CD4-positive, alpha-beta T cell treated with Interleukin-17A for 4 hours (primary cell): ENCODE measurements at regions not wholly inside any gene's neighbourhood (a gene's known extent, or its start where the extent isn't known, plus 50 kb on each side); places are given as distances from the start of the nearest gene placed in this dataset.
"Not testable (repeated sequence)": the region's sequence is repeated elsewhere in the genome, so short reads cannot be mapped to it uniquely, and the experiment has no call there.

Source experiments
- DNase-seq: peaks from one replicate; pipeline ENCODE4 v3.0.0-alpha.2; 2020; ENCODE audit warnings: mixed read lengths

GRCh38 chr15:98088307-98088945 lies 127.9 kb downstream of the ARRDC4 start:
- not testable (repeated sequence) for DNase-seq

DNA sequence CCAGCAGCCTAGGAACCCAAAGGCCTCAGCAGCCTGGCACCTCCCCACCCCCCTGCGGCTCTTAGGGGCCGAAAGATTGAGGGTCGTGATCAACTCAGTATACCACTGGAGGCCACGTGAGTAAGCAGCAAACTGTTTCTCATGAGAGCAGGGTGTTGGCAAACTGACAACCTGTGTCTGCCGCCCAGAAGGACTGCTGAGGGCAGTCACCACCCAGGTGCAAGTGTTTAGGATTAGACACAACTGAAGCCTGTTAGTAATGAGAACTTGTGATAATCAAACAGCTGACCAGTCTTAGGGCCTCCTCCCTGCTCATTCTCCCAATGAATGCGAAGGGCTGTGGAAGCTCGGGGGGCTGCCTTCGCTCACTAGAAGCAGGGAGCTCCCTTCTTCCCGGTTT lies 128.8 kb downstream of the ARRDC4 start:
- DNase-seq = not testable (repeated sequence)

GRCh38 chr15:98097986-98098385 lies 137.5 kb downstream of the ARRDC4 start:
- DNase-seq = not testable (repeated sequence)

DNA sequence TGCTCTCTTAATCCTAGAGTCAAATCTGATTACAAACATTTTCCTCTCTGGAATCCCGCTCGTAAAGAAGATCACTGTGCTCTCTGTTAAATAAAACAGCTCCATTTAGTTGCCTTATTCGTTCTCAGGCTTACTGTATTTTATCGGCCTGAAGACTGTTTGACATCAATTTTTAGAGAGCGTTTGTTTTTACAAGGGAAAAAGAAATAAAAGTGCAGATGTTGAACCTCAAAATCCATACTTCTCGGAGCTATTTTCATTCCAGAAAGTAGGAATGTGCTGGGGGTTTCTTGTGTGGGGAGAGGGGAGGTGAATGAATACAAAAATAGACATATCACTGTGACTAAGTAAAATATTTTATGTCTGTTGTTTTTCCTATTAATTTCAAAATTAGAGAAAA lies 140.1 kb downstream of the ARRDC4 start:
- DNase-seq = not testable (repeated sequence)

GRCh38 chr15:98103570-98103969 lies 143.1 kb downstream of the ARRDC4 start:
- no peak for DNase-seq

- not testable (repeated sequence) for DNase-seq
Observed at GRCh38 chr15:98104386-98105151, 144.1 kb downstream of the ARRDC4 start.

DNA sequence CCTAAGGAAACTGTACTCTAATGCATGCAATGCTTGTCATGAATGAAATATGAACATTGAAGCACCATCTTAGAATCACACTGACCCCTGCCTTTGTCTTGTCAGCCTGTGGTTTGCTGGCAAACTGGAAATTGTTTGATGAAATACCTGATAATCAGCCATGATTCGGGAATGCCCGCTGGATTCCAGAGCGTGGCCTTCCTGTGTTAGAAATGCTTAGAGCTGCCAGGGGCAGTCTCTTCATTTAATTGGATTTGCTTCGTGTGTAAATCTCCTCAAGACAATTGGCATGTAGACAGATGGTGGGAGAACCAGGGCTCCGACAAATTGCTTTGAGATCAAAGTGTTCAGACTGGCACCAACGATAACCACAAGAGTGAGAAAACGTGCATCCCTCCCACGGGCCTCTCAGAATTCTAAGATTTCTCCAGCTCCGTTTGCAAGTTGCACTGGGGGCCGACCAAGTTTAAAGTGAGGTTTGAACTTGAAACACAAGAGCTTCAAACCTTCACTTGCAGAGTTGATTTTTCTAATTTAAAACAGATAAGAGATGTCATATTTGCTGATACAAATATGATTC lies 146.2 kb downstream of the ARRDC4 start:
- DNase-seq = not testable (repeated sequence)

- no peak for DNase-seq
Observed at GRCh38 chr15:98111806-98112205, 151.3 kb downstream of the ARRDC4 start.

DNA sequence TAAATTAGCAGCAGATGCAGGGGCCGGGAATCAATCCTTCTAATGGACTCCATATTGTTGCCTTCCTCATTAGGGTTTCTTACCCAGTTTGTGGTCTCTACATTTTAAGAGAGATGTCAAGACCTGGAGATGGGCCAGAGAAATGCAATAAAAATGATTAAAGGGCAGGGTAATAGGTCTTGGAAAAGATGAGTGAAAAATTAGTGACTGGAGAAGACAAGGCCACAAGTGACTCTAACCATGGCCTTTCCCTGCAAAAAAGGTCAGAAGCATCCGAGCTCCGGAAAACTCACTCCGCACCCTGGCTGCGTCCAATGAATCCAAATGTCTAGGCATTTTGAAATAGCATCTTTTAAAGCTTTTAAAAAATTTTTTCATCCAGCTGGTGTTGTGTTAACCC lies 152.8 kb downstream of the ARRDC4 start:
- no peak for DNase-seq

- DNase-seq = no peak
Observed at GRCh38 chr15:98120561-98120960, 160.1 kb downstream of the ARRDC4 start.

GRCh38 chr15:98121536-98121935 lies 161.0 kb downstream of the ARRDC4 start:
- no peak for DNase-seq

GRCh38 chr15:98121957-98122356 lies 161.5 kb downstream of the ARRDC4 start:
- DNase-seq = no peak

DNA sequence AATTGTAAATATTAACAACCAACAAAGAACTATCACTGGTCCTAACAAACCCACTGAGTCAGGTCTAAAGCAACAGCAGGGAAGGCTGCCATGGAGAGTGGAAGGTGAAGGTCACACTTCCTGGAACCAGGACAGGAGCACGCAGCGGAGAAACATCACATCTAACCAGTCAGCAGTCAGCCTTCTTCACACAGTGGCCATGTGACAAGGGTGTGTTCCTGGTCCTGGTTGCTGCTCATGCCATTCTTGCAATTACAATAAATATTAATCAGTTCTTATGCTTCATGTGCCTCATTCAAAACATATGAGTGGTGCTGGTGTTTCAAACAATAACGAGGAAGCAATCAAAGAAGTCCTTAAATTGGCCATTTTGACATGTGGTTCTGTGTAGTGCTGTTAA lies 162.8 kb downstream of the ARRDC4 start:
- no peak for DNase-seq

GRCh38 chr15:98123834-98124233 lies 163.3 kb downstream of the ARRDC4 start:
- no peak for DNase-seq

DNA sequence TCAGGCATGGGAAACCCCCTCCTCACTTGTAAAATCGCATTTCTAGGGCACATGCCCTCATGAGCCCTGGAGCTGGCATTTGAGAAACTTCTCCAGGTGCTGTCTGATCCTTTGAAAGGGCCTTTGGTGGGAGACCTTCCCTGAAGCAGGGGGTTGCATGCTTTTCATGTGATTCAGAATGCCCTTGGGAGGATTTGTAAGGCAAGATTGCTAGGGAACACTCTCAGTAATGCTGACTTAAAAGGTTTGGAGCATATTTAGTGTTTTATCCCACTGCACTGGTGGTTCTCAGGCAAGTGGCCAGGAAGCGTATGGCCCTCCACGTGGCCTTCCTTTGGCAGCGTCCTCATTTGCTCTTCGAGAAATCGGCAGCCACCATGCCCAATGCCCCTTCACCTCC lies 164.1 kb downstream of the ARRDC4 start:
- DNase-seq = no peak

DNA sequence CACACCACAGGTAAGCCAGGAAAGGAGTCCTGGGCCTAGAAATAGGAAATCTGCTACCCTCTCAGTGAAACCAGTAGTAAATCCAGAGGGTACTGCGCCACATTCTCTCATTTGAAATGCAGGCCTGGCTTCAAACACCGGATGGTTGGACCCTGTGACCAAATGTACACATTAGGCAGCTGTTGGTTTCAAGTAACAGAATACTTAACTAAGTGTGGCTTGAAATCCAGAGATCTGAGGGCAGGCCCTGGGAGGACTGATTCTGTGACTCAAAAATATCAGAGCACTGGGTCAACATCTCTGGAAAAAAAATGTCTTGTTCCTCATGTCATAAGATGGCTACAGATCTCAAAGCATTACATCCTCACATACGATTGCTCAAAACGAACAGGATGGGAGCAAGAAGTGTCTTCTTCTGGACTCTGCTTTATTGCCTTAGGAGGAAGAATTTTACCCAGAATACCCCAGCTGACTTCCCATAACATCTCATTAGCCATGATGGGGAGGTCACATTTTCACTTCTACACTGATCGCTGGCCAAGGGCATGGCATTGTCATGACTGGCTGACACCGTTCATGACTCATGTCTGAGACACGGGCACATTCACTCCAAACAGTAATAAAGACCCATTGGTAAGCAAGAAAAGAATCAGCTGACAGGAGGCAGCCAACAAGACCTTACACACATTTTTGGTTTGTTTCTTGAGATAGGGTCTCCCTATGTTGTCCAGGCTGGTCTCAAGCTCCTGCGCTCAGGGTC lies 166.0 kb downstream of the ARRDC4 start:
- DNase-seq = no peak

- DNase-seq = no peak
Observed at GRCh38 chr15:98127586-98127985, 167.1 kb downstream of the ARRDC4 start.

- no peak for DNase-seq
Observed at GRCh38 chr15:98131924-98132323, 171.4 kb downstream of the ARRDC4 start.

GRCh38 chr15:98134905-98135304 lies 174.4 kb downstream of the ARRDC4 start:
- DNase-seq = no peak

DNA sequence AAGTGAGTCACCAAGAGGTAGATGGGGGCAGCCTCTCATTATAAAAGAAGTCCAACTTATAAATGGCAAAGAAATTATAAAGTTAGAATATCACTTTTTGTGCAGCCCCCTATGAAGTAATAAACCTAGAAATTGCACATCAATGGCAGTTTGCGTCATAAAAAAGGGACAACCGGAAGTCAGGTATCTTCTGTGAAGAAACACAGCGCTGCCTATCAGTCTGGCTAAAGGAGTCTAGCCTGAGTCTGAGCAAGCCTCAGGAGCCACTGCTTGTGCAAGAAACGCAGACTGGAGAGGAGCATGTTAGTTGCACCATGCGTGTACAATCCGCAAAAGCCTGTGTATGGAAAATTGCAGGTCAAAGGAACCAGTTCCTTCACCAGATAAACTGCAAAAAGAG lies 178.4 kb downstream of the ARRDC4 start:
- no peak for DNase-seq

DNA sequence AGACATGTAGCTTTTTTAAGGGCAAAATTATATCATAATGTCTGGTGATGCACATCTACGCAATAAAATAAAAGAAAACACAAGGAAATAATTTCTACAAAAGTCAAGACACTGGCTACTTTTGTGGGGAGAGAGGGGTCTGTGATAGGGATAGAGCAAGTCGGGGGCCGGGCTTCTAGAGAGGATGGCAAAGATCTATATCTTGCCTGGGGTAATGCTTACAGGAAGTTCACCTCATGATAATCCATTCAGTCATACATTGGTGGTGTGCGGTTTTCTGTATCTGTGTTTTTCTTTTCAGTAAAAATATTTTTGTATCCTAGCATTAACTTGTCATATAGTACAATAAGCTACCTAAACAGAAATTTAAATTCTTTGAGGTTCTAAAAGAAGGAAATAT lies 178.8 kb downstream of the ARRDC4 start:
- no peak for DNase-seq

GRCh38 chr15:98142572-98142971 lies 182.1 kb downstream of the ARRDC4 start:
- no peak for DNase-seq

GRCh38 chr15:98143116-98143515 lies 182.6 kb downstream of the ARRDC4 start:
- DNase-seq = no peak
